ENCODE measurements at regions not wholly inside any gene's neighbourhood (a gene's known extent, or its start where the extent isn't known, plus 50 kb on each side); places are given as distances from the start of the nearest gene placed in this dataset.
"Not testable (repeated sequence)": the region's sequence is repeated elsewhere in the genome, so short reads cannot be mapped to it uniquely, and the experiment has no call there.

DNA sequence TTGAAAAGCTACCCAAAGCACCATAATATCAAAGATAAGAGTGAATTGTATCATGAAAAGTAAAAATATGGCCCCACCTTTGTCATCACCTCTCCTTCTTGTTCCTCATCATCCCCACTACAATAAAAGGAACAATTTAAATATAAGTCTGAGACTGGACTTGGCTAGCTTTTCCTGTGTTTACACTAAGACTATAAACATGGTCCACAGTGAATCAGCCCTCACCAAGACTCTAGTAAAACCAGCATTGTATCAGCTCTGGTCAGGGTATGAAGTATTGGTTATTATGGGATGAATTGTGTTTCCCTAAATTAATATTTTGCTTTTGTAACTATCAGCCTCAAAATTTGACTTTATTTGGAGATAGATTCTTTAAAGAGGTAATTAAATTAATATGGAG is 105.4 kb downstream of the SLC25A46 start:
- in situ Hi-C loops (cut with HindIII; ENCODE audit: low pct_unique_long_range_greater_than_20kb, low sequenced_read_pairs): no loop called here
- no peak for TF ChIP-seq JUND (IDR thresholded peaks at IDR 0.05; ENCODE audit: low read depth)
- DNase-seq (ENCODE audit: low read depth in 1 of 2, low spot score in 1 of 2): no peak

GRCh38 chr5:110846398-110847001 is 107.7 kb downstream of the SLC25A46 start:
- in situ Hi-C loops (cut with HindIII; ENCODE audit: low pct_unique_long_range_greater_than_20kb, low sequenced_read_pairs): no loop called here
- no peak for DNase-seq (ENCODE audit: low read depth in 1 of 2, low spot score in 1 of 2)
- no peak for TF ChIP-seq JUND (IDR thresholded peaks at IDR 0.05; ENCODE audit: low read depth)

- in situ Hi-C loops (cut with HindIII; ENCODE audit: low pct_unique_long_range_greater_than_20kb, low sequenced_read_pairs): no loop called here
- no peak for TF ChIP-seq JUND (IDR thresholded peaks at IDR 0.05; ENCODE audit: low read depth)
- no peak for DNase-seq (ENCODE audit: low read depth in 1 of 2, low spot score in 1 of 2)
Measured at GRCh38 chr5:110851357-110851756, 112.5 kb downstream of the SLC25A46 start.

DNA sequence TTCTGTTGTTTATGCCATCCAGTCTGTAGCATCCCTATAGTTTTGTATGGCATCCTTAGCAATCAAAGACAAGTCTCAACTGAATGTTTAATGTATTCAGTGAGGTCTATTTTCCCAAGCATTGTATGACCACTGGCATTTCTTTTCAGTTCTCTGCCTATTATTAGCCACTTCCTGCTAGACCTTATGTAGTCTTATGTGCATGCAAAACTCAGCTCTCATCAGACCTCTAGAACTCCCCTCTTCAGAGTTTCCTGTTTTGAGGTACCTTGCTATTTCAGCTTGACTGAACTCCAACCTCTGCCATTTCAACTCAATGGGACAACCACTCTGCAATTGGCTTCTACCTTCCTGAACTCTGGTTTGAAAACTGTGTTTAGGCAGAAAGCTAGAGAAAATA is 113.2 kb downstream of the SLC25A46 start:
- TF ChIP-seq JUND (IDR thresholded peaks at IDR 0.05; ENCODE audit: low read depth): no peak
- in situ Hi-C loops (cut with HindIII; ENCODE audit: low pct_unique_long_range_greater_than_20kb, low sequenced_read_pairs): no loop called here
- no peak for DNase-seq (ENCODE audit: low read depth in 1 of 2, low spot score in 1 of 2)

DNA sequence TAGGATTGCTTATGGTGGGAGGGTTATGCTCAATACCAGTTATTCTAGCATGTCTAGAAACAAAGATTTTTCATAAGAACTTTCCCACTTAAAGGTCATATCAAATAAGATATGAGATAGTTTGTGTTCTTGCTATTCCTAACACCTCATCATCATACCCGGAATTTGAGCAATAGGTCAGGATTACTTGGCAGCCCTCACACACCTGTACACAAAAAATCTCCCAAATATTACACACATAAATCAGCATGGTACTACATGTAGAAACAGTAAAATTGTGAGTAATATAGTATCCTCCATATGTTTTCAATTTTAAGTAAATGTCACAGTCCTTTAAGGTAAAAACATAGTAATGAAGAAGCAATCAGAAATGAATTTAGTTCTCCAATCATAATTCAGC is 113.7 kb downstream of the SLC25A46 start:
- in situ Hi-C loops (cut with HindIII; ENCODE audit: low pct_unique_long_range_greater_than_20kb, low sequenced_read_pairs): no loop called here

DNA sequence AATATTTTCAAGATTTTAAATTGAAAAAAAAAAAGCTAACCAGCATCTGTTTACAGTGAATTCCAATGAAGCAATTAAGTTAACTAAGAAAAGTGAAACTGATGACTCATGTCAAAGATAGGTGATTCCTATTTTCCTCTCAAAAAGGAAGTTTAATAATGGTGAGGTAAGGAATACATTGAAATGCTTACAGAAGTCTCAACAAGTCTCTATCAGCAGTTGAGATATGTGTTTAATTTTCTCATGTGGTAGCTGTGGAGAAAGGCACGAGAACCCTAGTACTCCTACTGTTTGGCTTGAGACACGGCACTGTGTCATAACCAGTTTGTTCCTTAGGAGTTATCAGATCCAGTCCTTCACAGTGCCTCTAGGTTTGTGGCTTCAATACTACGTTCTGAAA is 114.5 kb downstream of the SLC25A46 start:
- no peak for TF ChIP-seq JUND (IDR thresholded peaks at IDR 0.05; ENCODE audit: low read depth)
- no peak for DNase-seq (ENCODE audit: low read depth in 1 of 2, low spot score in 1 of 2)
- in situ Hi-C loops (cut with HindIII; ENCODE audit: low pct_unique_long_range_greater_than_20kb, low sequenced_read_pairs): no loop called here

More for the DNA sequence above, 113.7 kb downstream of the SLC25A46 start:
- no peak for TF ChIP-seq JUND (IDR thresholded peaks at IDR 0.05; ENCODE audit: low read depth)
- DNase-seq (ENCODE audit: low read depth in 1 of 2, low spot score in 1 of 2): no peak

DNA sequence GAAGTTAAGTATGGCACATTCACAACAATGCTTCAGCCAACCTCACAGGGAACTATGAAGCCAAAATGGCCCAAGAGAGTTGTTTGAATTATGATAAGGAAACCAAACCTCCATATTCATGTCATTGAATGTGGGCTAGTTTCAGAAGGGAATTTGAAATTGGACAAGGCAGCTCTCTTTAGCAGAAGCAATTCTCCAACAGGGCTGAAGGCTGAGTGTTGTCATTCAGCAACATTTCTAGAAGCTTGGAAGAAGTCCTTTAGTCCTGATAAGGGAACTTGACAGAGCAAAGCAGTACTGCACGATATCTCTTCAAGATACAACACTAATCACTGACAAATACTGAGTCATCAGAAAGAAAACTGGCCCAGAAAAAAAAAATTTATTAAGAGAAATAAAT is 115.4 kb downstream of the SLC25A46 start:
- TF ChIP-seq JUND (IDR thresholded peaks at IDR 0.05; ENCODE audit: low read depth): no peak
- in situ Hi-C loops (cut with HindIII; ENCODE audit: low pct_unique_long_range_greater_than_20kb, low sequenced_read_pairs): no loop called here
- no peak for DNase-seq (ENCODE audit: low read depth in 1 of 2, low spot score in 1 of 2)

DNA sequence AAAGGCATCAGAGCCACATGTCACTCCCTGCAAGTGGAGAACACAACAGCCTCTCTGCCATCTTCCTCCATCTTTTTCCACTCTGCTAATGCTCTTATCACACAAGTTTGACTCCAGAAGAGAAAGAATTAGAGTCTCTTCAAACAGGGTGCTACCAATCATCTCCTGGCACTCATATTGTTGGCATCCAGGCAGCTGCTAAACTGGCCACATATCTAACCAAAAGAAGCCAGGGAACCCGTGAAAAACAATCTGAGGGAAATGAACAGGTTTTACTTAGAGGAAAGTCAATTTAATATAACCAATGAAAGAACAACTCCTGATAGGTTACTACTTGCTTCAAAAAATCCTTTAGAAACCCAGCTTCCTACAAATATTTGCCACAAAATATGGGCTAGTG is 117.2 kb downstream of the SLC25A46 start:
- no peak for TF ChIP-seq JUND (IDR thresholded peaks at IDR 0.05; ENCODE audit: low read depth)
- DNase-seq (ENCODE audit: low read depth in 1 of 2, low spot score in 1 of 2): no peak
- in situ Hi-C loops (cut with HindIII; ENCODE audit: low pct_unique_long_range_greater_than_20kb, low sequenced_read_pairs): no loop called here

GRCh38 chr5:110865400-110866094 is 126.7 kb downstream of the SLC25A46 start:
- in situ Hi-C loops (cut with HindIII; ENCODE audit: low pct_unique_long_range_greater_than_20kb, low sequenced_read_pairs): no loop called here
- peak; percentile 28 to 61 for DNase-seq (ENCODE audit: low read depth in 1 of 2, low spot score in 1 of 2)
- no peak for TF ChIP-seq JUND (IDR thresholded peaks at IDR 0.05; ENCODE audit: low read depth)

- in situ Hi-C loops (cut with HindIII; ENCODE audit: low pct_unique_long_range_greater_than_20kb, low sequenced_read_pairs): no loop called here
- TF ChIP-seq JUND (IDR thresholded peaks at IDR 0.05; ENCODE audit: low read depth): no peak
- DNase-seq (ENCODE audit: low read depth in 1 of 2, low spot score in 1 of 2): no peak
Measured at GRCh38 chr5:110869927-110870326, 131.1 kb downstream of the SLC25A46 start.

DNA sequence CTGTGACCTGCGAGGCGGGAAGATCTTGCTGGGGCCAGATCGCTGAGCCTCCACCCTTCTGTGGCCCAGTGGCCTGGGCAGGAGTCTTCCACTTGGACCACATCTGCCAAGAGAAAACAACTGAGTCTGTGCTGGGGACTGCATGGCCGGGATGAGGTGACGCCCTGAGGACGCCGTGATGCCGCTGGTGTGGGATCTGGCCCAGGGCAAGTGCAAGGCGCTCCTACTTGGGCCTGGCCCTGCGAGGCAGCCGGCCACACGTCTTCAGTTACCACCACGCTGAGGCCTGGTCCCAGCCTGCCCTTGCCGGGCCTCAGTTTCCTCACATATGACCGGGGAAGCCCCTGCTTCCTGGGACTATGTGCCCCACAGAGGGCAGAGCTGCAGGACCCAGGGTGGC is 133.4 kb downstream of the SLC25A46 start:
- no peak for TF ChIP-seq JUND (IDR thresholded peaks at IDR 0.05; ENCODE audit: low read depth)
- no peak for DNase-seq (ENCODE audit: low read depth in 1 of 2, low spot score in 1 of 2)
- in situ Hi-C loops (cut with HindIII; ENCODE audit: low pct_unique_long_range_greater_than_20kb, low sequenced_read_pairs): no loop called here

GRCh38 chr5:110872963-110873362 is 134.2 kb downstream of the SLC25A46 start:
- DNase-seq (ENCODE audit: low read depth in 1 of 2, low spot score in 1 of 2): no peak
- in situ Hi-C loops (cut with HindIII; ENCODE audit: low pct_unique_long_range_greater_than_20kb, low sequenced_read_pairs): no loop called here
- TF ChIP-seq JUND (IDR thresholded peaks at IDR 0.05; ENCODE audit: low read depth): no peak

- no peak for DNase-seq (ENCODE audit: low read depth in 1 of 2, low spot score in 1 of 2)
- no peak for TF ChIP-seq JUND (IDR thresholded peaks at IDR 0.05; ENCODE audit: low read depth)
- in situ Hi-C loops (cut with HindIII; ENCODE audit: low pct_unique_long_range_greater_than_20kb, low sequenced_read_pairs): no loop called here
Measured at GRCh38 chr5:110873773-110874437, 135.1 kb downstream of the SLC25A46 start.

GRCh38 chr5:110875115-110875514 is 136.3 kb downstream of the SLC25A46 start:
- in situ Hi-C loops (cut with HindIII; ENCODE audit: low pct_unique_long_range_greater_than_20kb, low sequenced_read_pairs); DNase-seq (ENCODE audit: low read depth in 1 of 2, low spot score in 1 of 2): not testable (repeated sequence)
